Erythroblast (primary cell): ENCODE measurements at regions not wholly inside any gene's neighbourhood (a gene's known extent, or its start where the extent isn't known, plus 50 kb on each side); places are given as distances from the start of the nearest gene placed in this dataset.

Experiments used
- DNase-seq, 2 experiments: peaks; one replicate each; lab custom pipeline; 2025; lab: John Stamatoyannopoulos, UW
- GATA1 ChIP-seq: IDR thresholded peaks from 2 replicates; pipeline ENCODE4 v1.6.1; 2011; ENCODE audit warnings: low read depth, mild to moderate bottlenecking, control low read depth, low read length, moderate library complexity
- POLR2A ChIP-seq: IDR thresholded peaks from 2 replicates; pipeline ENCODE4 v1.6.1; 2011; ENCODE audit warnings: mild to moderate bottlenecking, low read length

DNA sequence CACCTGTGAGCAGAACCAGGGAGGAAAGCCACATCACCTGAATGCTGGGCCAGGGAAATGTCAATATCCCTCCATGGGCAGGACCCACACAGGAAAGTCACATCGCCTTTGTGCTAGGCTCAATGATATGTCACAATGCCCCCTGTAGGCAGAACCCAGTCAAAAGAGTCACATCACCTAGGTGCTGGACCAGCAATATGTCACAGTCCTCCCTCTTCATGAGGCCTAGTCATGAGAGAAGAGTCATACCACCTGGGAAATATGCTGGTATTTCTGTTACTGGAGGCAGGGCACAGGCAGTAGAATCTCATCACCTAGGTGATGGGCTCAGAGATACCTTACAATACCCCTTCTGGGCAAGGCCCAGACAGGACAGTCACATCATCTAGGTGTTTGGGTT lies 1843.4 kb downstream of the TP53TG3F start:
- no peak for DNase-seq
- TF ChIP-seq POLR2A (no peak), GATA1 (no peak)

DNA sequence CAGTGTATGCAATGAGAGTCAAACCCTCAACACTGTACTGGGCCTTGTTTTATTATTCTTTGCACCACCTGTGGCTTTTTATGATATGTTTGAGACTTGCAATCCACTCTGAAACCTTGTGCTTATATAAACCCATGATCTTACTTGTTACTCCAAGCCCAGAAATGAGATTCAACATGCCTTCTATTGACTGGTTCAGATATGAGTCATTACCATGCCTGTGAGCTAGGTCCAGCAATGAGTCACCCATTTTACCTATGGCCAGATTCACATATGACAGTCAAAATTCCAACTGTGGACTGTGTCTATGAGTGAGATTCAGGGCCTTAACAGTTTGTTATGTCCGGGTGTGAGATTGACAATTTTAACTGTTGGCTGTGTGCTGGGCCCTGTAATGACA lies 1846.1 kb downstream of the TP53TG3F start:
- TF ChIP-seq GATA1 (no peak), POLR2A (no peak)
- no peak for DNase-seq

GRCh38 chr16:35306915-35307314 lies 1847.5 kb downstream of the TP53TG3F start:
- no peak for DNase-seq
- no peak for TF ChIP-seq GATA1
- TF ChIP-seq POLR2A: no peak

DNA sequence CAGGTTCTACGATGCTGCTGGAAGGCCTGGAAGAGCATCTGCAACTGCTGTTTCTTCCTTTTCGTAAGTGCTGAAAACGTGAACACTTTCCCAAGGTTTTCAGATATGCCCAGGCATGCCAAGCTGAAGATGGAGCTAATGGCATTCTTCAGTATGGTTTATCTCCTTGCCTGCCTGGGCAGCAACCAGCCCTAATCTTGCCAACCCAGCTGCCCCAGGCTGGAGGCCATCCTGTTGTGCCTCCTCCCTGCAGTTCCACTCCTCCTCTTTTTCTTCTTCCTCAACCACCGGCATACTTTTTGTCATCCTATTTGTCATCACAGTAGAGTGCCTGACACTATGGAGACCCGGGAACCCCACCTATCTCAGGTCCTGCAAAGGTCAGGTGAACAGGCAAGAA lies 1849.3 kb downstream of the TP53TG3F start:
- TF ChIP-seq POLR2A (no peak), GATA1 (no peak)

GRCh38 chr16:35310999-35311398 lies 1851.6 kb downstream of the TP53TG3F start:
- DNase-seq: no peak
- TF ChIP-seq POLR2A: no peak
- no peak for TF ChIP-seq GATA1

More for the DNA sequence above, 1849.3 kb downstream of the TP53TG3F start:
- DNase-seq: no peak

GRCh38 chr16:35311475-35311874 lies 1852.1 kb downstream of the TP53TG3F start:
- DNase-seq: no peak
- no peak for TF ChIP-seq GATA1
- no peak for TF ChIP-seq POLR2A

- TF ChIP-seq GATA1 (no peak), POLR2A (no peak)
- no peak for DNase-seq
These were observed 1854.9 kb downstream of the TP53TG3F start for GRCh38 chr16:35314298-35314697.

GRCh38 chr16:35319536-35320192 lies 1860.3 kb downstream of the TP53TG3F start:
- TF ChIP-seq GATA1 (no peak), POLR2A (no peak)
- no peak for DNase-seq

- no peak for DNase-seq
- TF ChIP-seq POLR2A: no peak
- TF ChIP-seq GATA1: no peak
These were observed 1866.5 kb downstream of the TP53TG3F start for GRCh38 chr16:35325936-35326335.

- peak in 1 of 2 experiments; percentile 1 for DNase-seq
- TF ChIP-seq GATA1: no peak
- TF ChIP-seq POLR2A: no peak
These were observed 1879.9 kb downstream of the TP53TG3F start for GRCh38 chr16:35339337-35339736.

GRCh38 chr16:35342012-35342411 lies 1882.6 kb downstream of the TP53TG3F start:
- TF ChIP-seq POLR2A (no peak), GATA1 (no peak)
- no peak for DNase-seq

- no peak for TF ChIP-seq GATA1
- DNase-seq: no peak
These were observed 1884.8 kb downstream of the TP53TG3F start for GRCh38 chr16:35344012-35344762.

DNA sequence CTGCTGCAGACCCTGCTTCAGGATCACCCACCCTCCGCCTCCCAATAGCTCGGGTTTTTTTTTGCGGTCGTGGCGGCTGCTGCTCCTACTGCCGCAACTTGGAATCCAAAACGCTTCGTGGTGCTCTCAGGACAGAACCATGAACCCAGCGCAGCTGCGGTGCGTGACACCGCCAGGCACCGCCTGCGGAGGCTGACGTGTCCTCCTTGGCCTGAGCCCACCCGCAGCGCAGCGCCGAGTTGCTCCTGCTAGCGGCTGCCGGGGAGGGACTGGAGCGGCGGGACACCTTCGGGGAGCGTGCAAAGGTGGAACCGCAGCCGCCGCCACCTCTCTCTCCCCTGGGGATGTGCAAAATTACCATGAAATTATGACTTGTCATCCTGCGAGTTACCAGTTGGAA lies 1893.0 kb downstream of the TP53TG3F start:
- no peak for TF ChIP-seq POLR2A
- TF ChIP-seq GATA1: no peak

GRCh38 chr16:35363510-35363909 lies 1904.1 kb downstream of the TP53TG3F start:
- DNase-seq: no peak
- no peak for TF ChIP-seq GATA1
- TF ChIP-seq POLR2A: no peak

More for the DNA sequence above, 1893.0 kb downstream of the TP53TG3F start:
- no peak for DNase-seq
